Pancreas (tissue), 10 donors: ENCODE measurements at regions not wholly inside any gene's neighbourhood (a gene's known extent, or its start where the extent isn't known, plus 50 kb on each side); places are given as distances from the start of the nearest gene placed in this dataset.

Experiments used
- ATAC-seq, 4 donors: fragments of 200-7000 bp; cut with Tn5 transposase; one replicate each; pipeline versions ENCODE4 v1.8.0 to v1.9.1; 2020; ENCODE audit warnings: mild to moderate bottlenecking in 4 of 4, moderate library complexity in 4 of 4
- DNase-seq, 6 donors: peaks; one replicate each; pipeline ENCODE4 v3.0.0-alpha.2; 2020
- FAIRE-seq: peaks from 2 replicates; lab custom pipeline; 2012; peaks lifted over from hg19 to GRCh38; lab: Jason Lieb, UNC
- H3K27ac ChIP-seq, 4 donors: fragments of 200-600 bp; sonication (generic); 1 replicate in 3 of 4; 2 replicates in 1 of 4; pipeline versions ENCODE4 v1.5.0 to v1.8.0; 2020
- H3K27me3 ChIP-seq, 4 donors: fragments of 200-600 bp; one replicate each; pipeline ENCODE4 v1.8.0; 2021
- H3K36me3 ChIP-seq, 3 donors: fragments of 200-600 bp; sonication (generic) in 1 of 3; one replicate each; pipeline versions ENCODE4 v1.5.0 to v1.8.0; 2020 to 2021
- H3K4me1 ChIP-seq, 3 donors: fragments of 200-600 bp; one replicate each; pipeline ENCODE4 v1.8.0; 2021
- H3K4me3 ChIP-seq, 4 donors: fragments of 200-600 bp; sonication (generic) in 2 of 4; one replicate each; pipeline versions ENCODE4 v1.5.0 to v1.8.0; 2020 to 2021
- H3K9me3 ChIP-seq, 4 donors: fragments of 200-600 bp; one replicate each; pipeline ENCODE4 v1.8.0; 2021
- CTCF ChIP-seq, 4 donors: fragments of 200-600 bp; sonication (generic) in 3 of 4; IDR thresholded peaks; one replicate each; pipeline versions ENCODE4 v1.5.0 to v1.8.0; 2021; ENCODE audit warnings: antibody characterized with exemption in 4 of 4
- WGBS, 2 donors: extraction: QIAGEN DNeasy Blood & Tissue Kit; methylation state at CpG; one replicate each; pipeline ENCODE4 v1.1.7; 2013; 5-methylcytosine and 5-hydroxymethylcytosine counted together
- intact Hi-C, 3 donors: fragments of 100-400 bp; cut with DNase I; formaldehyde crosslinking; loops; one replicate each; pipeline versions ENCODE4 v1.11.1 to v1.14.2; 2022
- donor health status: healthy with polysubstance abuse.
- donor health status: DM: no; HTN: no; CAD: no; lungs with moderate emphysema.
- donor health status: DM: no; HTN: no; CAD: no.
- donor health status: control.
- donor health status: control.
- donor health status: Bipolar disorder and iron deficiency.
- donor health status: DM: yes; HTN: yes; CAD: no.
- donor health status: DM: no; HTN: no; CAD: no.
- donor health status: DM: no; HTN: no; CAD: no.
- donor health status: DM: yes; HTN: yes; CAD: no.

- Histone ChIP-seq H3K27ac (no peak overlapping the region), H3K27me3 (no peaks in the 10 kb centered on the region), H3K4me3 (no peak overlapping the region), H3K9me3 (no peaks in the 10 kb centered on the region), H3K36me3 (no peaks in the 10 kb centered on the region), H3K4me1 (no peaks in the 10 kb centered on the region)
- FAIRE-seq (no peak), ATAC-seq (no peak), DNase-seq (no peak)
- intact Hi-C loops = no loop called here
- 69 to 75% methylated on average over 2 of the region's 2 CpGs for WGBS, 2 donors
- TF ChIP-seq CTCF (IDR thresholded peaks at IDR 0.05) = no peak
These were observed 1203.8 kb upstream of the PIK3C3 start for GRCh38 chr18:40751186-40751585.

- no peak overlapping the region for H3K27ac ChIP-seq
- no peaks in the 10 kb centered on the region for H3K9me3 ChIP-seq
- no peaks in the 10 kb centered on the region for H3K36me3 ChIP-seq
- 16% methylated on average over 1 of the region's 1 CpG for WGBS, 2 donors
- intact Hi-C loops = no loop called here
- H3K27me3 ChIP-seq = no peaks in the 10 kb centered on the region
- no peak for ATAC-seq
- no peak for DNase-seq
- no peaks in the 10 kb centered on the region for H3K4me1 ChIP-seq
- H3K4me3 ChIP-seq = no peak overlapping the region
- TF ChIP-seq CTCF (IDR thresholded peaks at IDR 0.05) = no peak
- FAIRE-seq = no peak
These were observed 1216.0 kb upstream of the PIK3C3 start for GRCh38 chr18:40739029-40739428.

- ATAC-seq (no peak), FAIRE-seq (no peak), DNase-seq (no peak)
- no peak for TF ChIP-seq CTCF (IDR thresholded peaks at IDR 0.05)
- no peaks in the 10 kb centered on the region for H3K36me3 ChIP-seq
- no peaks in the 10 kb centered on the region for H3K9me3 ChIP-seq
- no peak overlapping the region for H3K4me3 ChIP-seq
- no peaks in the 10 kb centered on the region for H3K27me3 ChIP-seq
- no peak overlapping the region for H3K27ac ChIP-seq
- H3K4me1 ChIP-seq = no peaks in the 10 kb centered on the region
- intact Hi-C loops = no loop called here
- WGBS, 2 donors = 55 to 72% methylated on average over 4 of the region's 4 CpGs
These were observed 1216.6 kb upstream of the PIK3C3 start for GRCh38 chr18:40738321-40738880.

GRCh38 chr18:40708726-40709125 lies 1246.3 kb upstream of the PIK3C3 start:
- ATAC-seq (no peak), DNase-seq (no peak), FAIRE-seq (no peak)
- intact Hi-C loops = no loop called here
- Histone ChIP-seq H3K27me3 (no peaks in the 10 kb centered on the region), H3K4me1 (no peaks in the 10 kb centered on the region), H3K27ac (no peak overlapping the region), H3K9me3 (no peaks in the 10 kb centered on the region), H3K36me3 (no peaks in the 10 kb centered on the region), H3K4me3 (no peak overlapping the region)
- no peak for TF ChIP-seq CTCF (IDR thresholded peaks at IDR 0.05)

- ATAC-seq (no peak), DNase-seq (no peak), FAIRE-seq (no peak)
- no peak for TF ChIP-seq CTCF (IDR thresholded peaks at IDR 0.05)
- Histone ChIP-seq H3K4me1 (no peaks in the 10 kb centered on the region), H3K36me3 (no peaks in the 10 kb centered on the region), H3K4me3 (no peak overlapping the region), H3K27me3 (no peaks in the 10 kb centered on the region), H3K27ac (no peak overlapping the region), H3K9me3 (no peaks in the 10 kb centered on the region)
- intact Hi-C loops = no loop called here
- 39 to 44% methylated on average over 1 of the region's 1 CpG for WGBS, 2 donors
These were observed 1247.2 kb upstream of the PIK3C3 start for GRCh38 chr18:40707797-40708196.
